ENCODE measurements at regions not wholly inside any gene's neighbourhood (a gene's known extent, or its start where the extent isn't known, plus 50 kb on each side); places are given as distances from the start of the nearest gene placed in this dataset. TPM values are rescaled to one million over a fixed set of nuclear protein-coding genes. Genes with fewer than 3 reads are reported as not detected.
"Not testable (repeated sequence)": the region's sequence is repeated elsewhere in the genome, so short reads cannot be mapped to it uniquely, and the experiment has no call there.

GRCh38 chr14:89486961-89487360 lies 69.9 kb upstream of the FOXN3 start:
- no peak for DNase-seq

GRCh38 chr14:89486505-89486904 lies 69.5 kb upstream of the FOXN3 start:
- DNase-seq, result no peak

- DNase-seq, result no peak
Measured at GRCh38 chr14:89485264-89485663, 68.2 kb upstream of the FOXN3 start.

GRCh38 chr14:89484051-89484844 lies 67.2 kb upstream of the FOXN3 start:
- DNase-seq, result no peak

- DNase-seq, result no peak
Measured at GRCh38 chr14:89481196-89481595, 64.2 kb upstream of the FOXN3 start.

- DNase-seq, result no peak
Measured at GRCh38 chr14:89480278-89480677, 63.2 kb upstream of the FOXN3 start.

- DNase-seq, result no peak
Measured at GRCh38 chr14:89479802-89480201, 62.8 kb upstream of the FOXN3 start.

- no peak for DNase-seq
Measured at GRCh38 chr14:89477391-89477790, 60.4 kb upstream of the FOXN3 start.

GRCh38 chr14:89476354-89476896 lies 59.4 kb upstream of the FOXN3 start:
- DNase-seq, result no peak

GRCh38 chr14:89474464-89474863 lies 57.4 kb upstream of the FOXN3 start:
- no peak for DNase-seq

- no peak for DNase-seq
Measured at GRCh38 chr14:89473989-89474388, 57.0 kb upstream of the FOXN3 start.

- no peak for DNase-seq
Measured at GRCh38 chr14:89473569-89473968, 56.5 kb upstream of the FOXN3 start.

- no peak for DNase-seq
Measured at GRCh38 chr14:89470401-89470800, 53.4 kb upstream of the FOXN3 start.

GRCh38 chr14:89469210-89470198 lies 52.5 kb upstream of the FOXN3 start:
- peak; percentile 14 for DNase-seq

- no peak for DNase-seq
Measured at GRCh38 chr14:89468566-89468965, 51.5 kb upstream of the FOXN3 start.

GRCh38 chr14:89468030-89468429 lies 51.0 kb upstream of the FOXN3 start:
- DNase-seq, result not testable (repeated sequence)

- DNase-seq, result no peak
Measured at GRCh38 chr14:89466944-89467343, 49.9 kb upstream of the FOXN3 start.

Small RNA genes lying in the stretch of these regions (small RNA-seq; reads per million reads assigned to genes)
- gene RF00019 (not detected), gene RN7SKP107 (not detected)

Measured in occipital lobe (tissue), 2 donors.